Colonic mucosa (tissue), 4 donors: ENCODE measurements at regions not wholly inside any gene's neighbourhood (a gene's known extent, or its start where the extent isn't known, plus 50 kb on each side); places are given as distances from the start of the nearest gene placed in this dataset.

Experiments
- DNase-seq: peaks from one replicate; pipeline ENCODE4 v3.0.0-alpha.2; 2020
- H3K27ac ChIP-seq: fragments of 200-600 bp; one replicate; pipeline ENCODE4 v1.8.0; 2021
- H3K27me3 ChIP-seq: fragments of 200-600 bp; one replicate; pipeline ENCODE4 v1.8.0; 2021
- H3K36me3 ChIP-seq: fragments of 200-600 bp; one replicate; pipeline ENCODE4 v1.8.0; 2021
- H3K4me1 ChIP-seq: fragments of 200-600 bp; one replicate; pipeline ENCODE4 v1.8.0; 2021; ENCODE audit warnings: mild to moderate bottlenecking
- H3K4me3 ChIP-seq: fragments of 200-600 bp; one replicate; pipeline ENCODE4 v1.8.0; 2021
- H3K9ac ChIP-seq, 2 donors: one replicate each; pipeline ENCODE4 v1.7.0; 2013; ENCODE audit warnings: control low read depth in 2 of 2, low read depth in 2 of 2, low read length in 2 of 2
- H3K9me3 ChIP-seq: fragments of 200-600 bp; one replicate; pipeline ENCODE4 v1.8.0; 2021
- CTCF ChIP-seq: fragments of 200-600 bp; IDR thresholded peaks from one replicate; pipeline ENCODE4 v1.8.0; 2022; ENCODE audit warnings: antibody characterized with exemption, mild to moderate bottlenecking
- intact Hi-C: fragments of 100-400 bp; cut with DNase I; formaldehyde crosslinking; loops from one replicate; pipeline ENCODE4 v1.14.1; 2022
- donor health status: healthy.
- donor health status: DM: no; HTN: no; CAD: no.
- donor health status: DM: no; HTN: no; CAD: no.

DNA sequence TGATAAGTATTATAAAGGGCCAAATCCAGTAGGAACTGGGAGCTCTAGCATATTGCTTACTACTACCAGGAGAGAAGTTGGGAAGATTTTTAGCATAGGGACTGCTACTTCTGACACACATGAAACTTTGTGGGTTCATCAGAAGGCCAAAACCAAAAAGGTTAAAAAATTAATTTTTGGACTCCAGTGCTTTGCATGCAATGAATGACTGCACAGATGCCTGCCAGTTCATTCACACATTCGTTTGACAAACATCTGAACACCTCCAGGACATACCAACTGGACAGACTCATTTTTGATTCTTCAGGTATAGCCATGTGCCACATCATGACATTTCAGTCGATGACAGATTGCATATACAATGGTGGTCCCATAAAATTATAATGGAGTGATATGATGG, 79.8 kb downstream of the MID1IP1 start:
- H3K4me1 ChIP-seq = no peaks in the 10 kb centered on the region
- intact Hi-C loops = no loop called here
- DNase-seq = no peak
- H3K9me3 ChIP-seq = no peaks in the 10 kb centered on the region
- no peak for TF ChIP-seq CTCF
- H3K27me3 ChIP-seq = no peaks in the 10 kb centered on the region
- H3K9ac ChIP-seq = no peak overlapping the region
- H3K27ac ChIP-seq = no peak overlapping the region
- H3K4me3 ChIP-seq = no peak overlapping the region
- no peaks in the 10 kb centered on the region for H3K36me3 ChIP-seq

GRCh38 chrX:38881727-38882126, 80.5 kb downstream of the MID1IP1 start:
- no peak overlapping the region for H3K9ac ChIP-seq
- DNase-seq = no peak
- no peaks in the 10 kb centered on the region for H3K36me3 ChIP-seq
- H3K4me1 ChIP-seq = no peaks in the 10 kb centered on the region
- intact Hi-C loops = no loop called here
- H3K9me3 ChIP-seq = no peaks in the 10 kb centered on the region
- H3K27ac ChIP-seq = no peak overlapping the region
- TF ChIP-seq CTCF = no peak
- H3K4me3 ChIP-seq = no peak overlapping the region
- no peaks in the 10 kb centered on the region for H3K27me3 ChIP-seq

DNA sequence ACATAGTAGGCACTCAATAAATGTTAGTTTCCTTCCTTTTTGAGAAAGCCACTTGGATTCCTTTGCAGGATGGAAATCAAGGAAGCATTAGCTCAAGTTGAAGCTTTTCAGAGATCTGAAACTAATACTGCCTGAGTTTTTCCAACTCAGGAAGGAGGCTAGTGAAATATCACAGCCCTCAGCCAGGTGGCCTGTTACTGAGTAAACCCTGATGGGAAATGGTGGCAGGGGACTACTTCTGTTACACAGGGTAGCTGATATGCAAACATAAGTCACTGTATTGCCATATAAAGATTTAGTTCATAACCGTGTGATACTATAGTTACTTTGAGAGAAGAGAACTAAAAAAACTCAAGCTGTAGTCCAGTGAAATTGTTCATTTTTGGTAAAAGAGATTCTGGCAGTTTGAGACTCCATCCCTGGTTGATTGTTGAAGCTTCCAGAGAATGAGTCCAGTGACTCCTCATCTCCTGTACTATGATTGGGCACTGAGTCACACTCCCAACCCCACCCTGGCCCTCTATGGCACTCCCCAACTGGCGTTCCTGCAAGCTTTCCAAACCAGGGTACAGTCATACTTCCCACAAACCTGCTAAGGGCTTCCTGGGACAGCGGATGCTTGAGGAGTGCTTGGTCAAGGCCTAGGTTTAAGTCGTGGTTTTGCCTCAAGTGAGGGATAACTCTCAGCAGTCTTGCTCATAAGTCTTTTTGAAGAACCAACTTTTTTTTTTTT, 81.8 kb downstream of the MID1IP1 start:
- Histone ChIP-seq H3K4me1 (no peaks in the 10 kb centered on the region), H3K9me3 (no peaks in the 10 kb centered on the region), H3K27ac (no peak overlapping the region), H3K36me3 (no peaks in the 10 kb centered on the region), H3K27me3 (no peaks in the 10 kb centered on the region), H3K9ac (no peak overlapping the region), H3K4me3 (no peak overlapping the region)
- intact Hi-C loops = no loop called here
- TF ChIP-seq CTCF = no peak
- DNase-seq = no peak

DNA sequence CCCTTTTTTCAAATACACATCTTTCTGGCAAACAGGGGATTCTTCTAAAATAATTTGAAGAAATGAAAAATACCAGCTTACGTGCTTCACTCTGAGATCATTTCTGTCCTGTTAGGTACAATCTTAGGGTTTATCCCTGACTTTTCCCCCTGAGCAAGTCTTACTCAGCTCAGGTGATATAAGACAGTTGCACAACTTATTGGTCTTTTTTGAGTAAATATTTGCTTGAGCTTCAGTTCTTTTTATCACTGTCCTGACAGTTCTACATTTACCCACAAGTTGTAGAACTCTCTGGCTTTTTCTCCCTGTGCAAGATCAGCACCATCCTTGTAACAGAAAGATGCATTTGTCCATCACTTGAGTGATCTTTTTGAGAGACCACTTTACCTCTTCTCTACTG, 84.9 kb downstream of the MID1IP1 start:
- Histone ChIP-seq H3K27ac (no peak overlapping the region), H3K4me1 (no peaks in the 10 kb centered on the region), H3K9ac (no peak overlapping the region), H3K36me3 (no peaks in the 10 kb centered on the region), H3K4me3 (no peak overlapping the region), H3K27me3 (no peaks in the 10 kb centered on the region), H3K9me3 (no peaks in the 10 kb centered on the region)
- intact Hi-C loops = no loop called here
- TF ChIP-seq CTCF = no peak
- no peak for DNase-seq

DNA sequence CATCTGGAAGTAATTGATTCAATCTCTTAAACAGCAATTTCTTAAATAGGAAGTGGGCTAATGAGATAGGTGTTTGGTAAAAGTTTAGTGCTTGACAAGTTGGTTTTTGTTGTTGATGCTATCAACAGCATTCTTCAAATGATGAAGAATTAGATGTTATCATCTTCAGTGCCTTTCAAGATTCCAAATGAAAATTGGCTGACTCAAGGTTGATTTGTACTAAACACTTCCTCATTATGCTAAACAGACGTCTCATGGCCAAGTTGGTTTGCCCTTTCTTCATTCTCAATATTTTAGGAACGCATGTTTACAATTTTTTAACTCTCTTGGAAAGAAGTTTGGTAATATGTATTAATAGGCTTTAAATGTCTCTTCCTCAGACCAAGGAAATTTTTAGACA, 86.0 kb downstream of the MID1IP1 start:
- Histone ChIP-seq H3K27me3 (no peaks in the 10 kb centered on the region), H3K9me3 (no peaks in the 10 kb centered on the region), H3K4me3 (no peak overlapping the region), H3K9ac (no peak overlapping the region), H3K36me3 (no peaks in the 10 kb centered on the region), H3K4me1 (no peaks in the 10 kb centered on the region), H3K27ac (no peak overlapping the region)
- no peak for DNase-seq
- no peak for TF ChIP-seq CTCF
- intact Hi-C loops = no loop called here
